Thoracic aorta (tissue), 2 donors: ENCODE measurements at regions not wholly inside any gene's neighbourhood (a gene's known extent, or its start where the extent isn't known, plus 50 kb on each side); places are given as distances from the start of the nearest gene placed in this dataset.

Source experiments
- ATAC-seq: fragments of 150-250 bp; one replicate; pipeline ENCODE4 v1.8.0; 2017; ENCODE audit warnings: low read depth; ENCODE audit not compliant: insufficient number of reproducible peaks, low FRiP score
- DNase-seq: peaks from one replicate; pipeline ENCODE4 v3.0.0-alpha.2; 2020; ENCODE audit warnings: low spot score
- H3K27ac ChIP-seq, 2 donors: fragments of 200-600 bp; sonication (generic); 1 replicate in 1 of 2; 2 replicates in 1 of 2; pipeline ENCODE4 v1.5.1; 2016; ENCODE audit warnings: mild to moderate bottlenecking in 2 of 2, moderate library complexity in 2 of 2
- H3K27me3 ChIP-seq: fragments of 200-600 bp; sonication (generic); replicated peaks from 2 replicates; pipeline ENCODE4 v1.6.0; 2016; ENCODE audit warnings: mild to moderate bottlenecking; ENCODE audit not compliant: insufficient read depth
- H3K36me3 ChIP-seq: fragments of 200-600 bp; sonication (generic); one replicate; pipeline ENCODE4 v1.5.1; 2016
- H3K4me1 ChIP-seq, 2 donors: fragments of 200-600 bp; sonication (generic); 1 replicate in 1 of 2; 2 replicates in 1 of 2; pipeline versions ENCODE4 v1.5.1 to v1.6.0; 2016; ENCODE audit warnings: low read depth in 2 of 2, mild to moderate bottlenecking in 1 of 2; ENCODE audit not compliant: control insufficient read depth in 1 of 2
- H3K4me3 ChIP-seq: fragments of 200-600 bp; sonication (generic); 2 replicates; pipeline ENCODE4 v1.5.1; 2016; ENCODE audit warnings: mild to moderate bottlenecking
- H3K9me3 ChIP-seq: fragments of 200-600 bp; sonication (generic); 2 replicates; pipeline ENCODE4 v1.5.1; 2016
- CTCF ChIP-seq: fragments of 200-600 bp; sonication (generic); IDR thresholded peaks from one replicate; pipeline ENCODE4 v1.5.1; 2019; ENCODE audit warnings: antibody characterized with exemption

- peaks cover 0 to 11% of the 10 kb centered on the region in 2 donors for H3K4me1 ChIP-seq
- DNase-seq (no peak), ATAC-seq (no peak)
- H3K27ac ChIP-seq: no peak overlapping the region
- H3K27me3 ChIP-seq: no peaks in the 10 kb centered on the region
- H3K36me3 ChIP-seq: no peaks in the 10 kb centered on the region
- no peak for TF ChIP-seq CTCF
- no peaks in the 10 kb centered on the region for H3K9me3 ChIP-seq
- H3K4me3 ChIP-seq: no peak overlapping the region
Observed at GRCh38 chr9:1235650-1236049, 185.5 kb downstream of the DMRT2 start.

GRCh38 chr9:1236061-1236460, 185.9 kb downstream of the DMRT2 start:
- DNase-seq (no peak), ATAC-seq (no peak)
- H3K27me3 ChIP-seq: no peaks in the 10 kb centered on the region

GRCh38 chr9:1238407-1238806, 188.2 kb downstream of the DMRT2 start:
- TF ChIP-seq CTCF: no peak
- H3K27me3 ChIP-seq: no peaks in the 10 kb centered on the region
- H3K4me1 ChIP-seq: peaks cover 0 to 1% of the 10 kb centered on the region in 2 donors
- no peaks in the 10 kb centered on the region for H3K36me3 ChIP-seq
- no peak overlapping the region for H3K27ac ChIP-seq
- H3K9me3 ChIP-seq: no peaks in the 10 kb centered on the region
- DNase-seq (no peak), ATAC-seq (no peak)
- no peak overlapping the region for H3K4me3 ChIP-seq

More at GRCh38 chr9:1236061-1236460, 185.9 kb downstream of the DMRT2 start:
- TF ChIP-seq CTCF: no peak
- no peaks in the 10 kb centered on the region for H3K9me3 ChIP-seq
- peaks cover 0 to 11% of the 10 kb centered on the region in 2 donors for H3K4me1 ChIP-seq
- H3K36me3 ChIP-seq: no peaks in the 10 kb centered on the region
- no peak overlapping the region for H3K4me3 ChIP-seq
- no peak overlapping the region for H3K27ac ChIP-seq

GRCh38 chr9:1248743-1249142, 198.6 kb downstream of the DMRT2 start:
- Histone ChIP-seq H3K27me3 (no peaks in the 10 kb centered on the region), H3K27ac (no peak overlapping the region), H3K9me3 (no peaks in the 10 kb centered on the region), H3K4me1 (no peaks in the 10 kb centered on the region), H3K4me3 (no peak overlapping the region), H3K36me3 (no peaks in the 10 kb centered on the region)
- DNase-seq: no peak
- ATAC-seq: no peak
- no peak for TF ChIP-seq CTCF

GRCh38 chr9:1253064-1253979, 203.2 kb downstream of the DMRT2 start:
- H3K27ac ChIP-seq: no peak overlapping the region
- no peaks in the 10 kb centered on the region for H3K9me3 ChIP-seq
- DNase-seq (no peak), ATAC-seq (no peak)
- no peak overlapping the region for H3K4me3 ChIP-seq
- H3K36me3 ChIP-seq: no peaks in the 10 kb centered on the region
- no peaks in the 10 kb centered on the region for H3K27me3 ChIP-seq
- no peak for TF ChIP-seq CTCF
- H3K4me1 ChIP-seq: no peaks in the 10 kb centered on the region
